OCI-LY7 (cell line): ENCODE measurements at regions not wholly inside any gene's neighbourhood (a gene's known extent, or its start where the extent isn't known, plus 50 kb on each side); places are given as distances from the start of the nearest gene placed in this dataset.

ENCODE experiments used
- BruUV-seq: library from RNA; stranded (reverse); fragments of 400-500 nt; replicated peaks from 2 replicates; lab custom pipeline; 2021; lab: Mats Ljungman, UMichigan
- CTCF ChIA-PET: fragments of 300-600 bp; sonication (Branson Sonifier 250); formaldehyde crosslinking; loops from one replicate; lab custom pipeline; 2022; ENCODE audit warnings: antibody characterized with exemption; ENCODE audit not compliant: unreplicated experiment; lab: Charles Lee
- POLR2A ChIA-PET: fragments of 300-600 bp; sonication (Branson Sonifier 250); formaldehyde crosslinking; loops from one replicate; lab custom pipeline; 2022; ENCODE audit warnings: antibody characterized with exemption; lab: Charles Lee
- DNase-seq: peaks from one replicate; pipeline ENCODE4 v3.0.0-alpha.2; 2015; ENCODE audit warnings: low spot score
- H2AFZ ChIP-seq: fragments of 200-600 bp; sonication (generic), shearing (Covaris generic); 2 replicates; pipeline ENCODE4 v1.6.1; 2014; ENCODE audit warnings: mild to moderate bottlenecking, antibody characterized with exemption, low read length, moderate library complexity
- H3K27ac ChIP-seq: fragments of 200-600 bp; sonication (generic); 2 replicates; pipeline ENCODE4 v1.5.1; 2014; ENCODE audit warnings: mixed run types, low read depth, mild to moderate bottlenecking, moderate library complexity, low read length, inconsistent platforms; ENCODE audit not compliant: poor library complexity, severe bottlenecking
- H3K36me3 ChIP-seq: fragments of 200-600 bp; sonication (generic); 2 replicates; pipeline ENCODE4 v1.6.1; 2014; ENCODE audit warnings: mild to moderate bottlenecking, antibody characterized with exemption, low read length, moderate library complexity, mixed read lengths; ENCODE audit not compliant: insufficient read depth
- H3K4me1 ChIP-seq: fragments of 200-600 bp; sonication (generic); 2 replicates; pipeline ENCODE4 v1.5.1; 2014; ENCODE audit warnings: mild to moderate bottlenecking, low read length; ENCODE audit not compliant: insufficient read depth, poor library complexity, severe bottlenecking
- H3K4me2 ChIP-seq: fragments of 200-600 bp; sonication (generic); 2 replicates; pipeline ENCODE4 v1.6.1; 2014; ENCODE audit warnings: mild to moderate bottlenecking, low read length
- H3K4me3 ChIP-seq: fragments of 200-600 bp; sonication (generic); 2 replicates; pipeline ENCODE4 v1.5.1; 2014; ENCODE audit warnings: mild to moderate bottlenecking, low read depth, low read length; ENCODE audit not compliant: poor library complexity, severe bottlenecking
- H3K79me2 ChIP-seq: fragments of 200-600 bp; sonication (generic); 2 replicates; pipeline ENCODE4 v1.6.1; 2016; ENCODE audit warnings: low read depth, mild to moderate bottlenecking, low read length, moderate library complexity, mixed read lengths; ENCODE audit not compliant: insufficient read depth
- H3K9me2 ChIP-seq: fragments of 200-600 bp; sonication (generic); 2 replicates; pipeline ENCODE4 v1.6.1; 2016; ENCODE audit warnings: mild to moderate bottlenecking, low read length, mixed read lengths; ENCODE audit not compliant: insufficient read depth
- H3K9me3 ChIP-seq: fragments of 200-600 bp; sonication (generic); 2 replicates; pipeline ENCODE4 v1.6.1; 2014; ENCODE audit warnings: mild to moderate bottlenecking, mixed run types, low read length, mixed read lengths
- H4K20me1 ChIP-seq: fragments of 200-600 bp; sonication (generic); 2 replicates; pipeline ENCODE4 v1.6.1; 2014; ENCODE audit warnings: mild to moderate bottlenecking, antibody characterized with exemption, low read length, moderate library complexity, mixed read lengths; ENCODE audit not compliant: insufficient read depth
- CTCF ChIP-seq: fragments of 200-600 bp; sonication (generic); conservative IDR thresholded peaks from 2 replicates; pipeline ENCODE4 v1.5.1; 2014; ENCODE audit warnings: mild to moderate bottlenecking, antibody characterized with exemption, low read length, moderate library complexity, mixed read lengths
- EZH2phosphoT487 ChIP-seq: fragments of 200-600 bp; sonication (generic); IDR thresholded peaks from 2 replicates; pipeline ENCODE4 v1.6.1; 2018; ENCODE audit warnings: low read depth, borderline replicate concordance, mild to moderate bottlenecking, mixed run types, antibody characterized with exemption, low read length, moderate library complexity, mixed read lengths
- intact Hi-C: fragments of 100-400 bp; cut with micrococcal nuclease; formaldehyde crosslinking; loops from one replicate; pipeline ENCODE4 v1.10.0; 2022; ENCODE audit not compliant: unreplicated experiment

- BruUV-seq: no TSS peak
- H3K9me2 ChIP-seq: no peaks in the 10 kb centered on the region
- POLR2A ChIA-PET: interaction anchor here (0.6 to 1.3 kb wide), 3 partner anchors 8 to 78 kb away, joined by 3 to 4 read pairs (median 3); no protein-coding TSS in a partner anchor
- no peak overlapping the region for H3K4me3 ChIP-seq
- no peak overlapping the region for H3K27ac ChIP-seq
- H3K79me2 ChIP-seq: no peaks in the 10 kb centered on the region
- no peaks in the 10 kb centered on the region for H3K9me3 ChIP-seq
- no peak for TF ChIP-seq EZH2phosphoT487
- intact Hi-C loops: no loop called here
- H3K36me3 ChIP-seq: no peaks in the 10 kb centered on the region
- CTCF ChIA-PET: no interaction called here
- no peaks in the 10 kb centered on the region for H4K20me1 ChIP-seq
- no peaks in the 10 kb centered on the region for H3K4me1 ChIP-seq
- no peak overlapping the region for H3K4me2 ChIP-seq
- no peak overlapping the region for H2AFZ ChIP-seq
- no peak for DNase-seq
These were observed 276.4 kb downstream of the CDCA7 start for GRCh38 chr2:173631127-173631460.

- TF ChIP-seq CTCF (no peak), EZH2phosphoT487 (no peak)
- no peak for DNase-seq
- H3K4me2 ChIP-seq: no peak overlapping the region
- no TSS peak for BruUV-seq
- intact Hi-C loops: no loop called here
- H4K20me1 ChIP-seq: no peaks in the 10 kb centered on the region
- no peaks in the 10 kb centered on the region for H3K36me3 ChIP-seq
- H3K4me1 ChIP-seq: no peaks in the 10 kb centered on the region
- no peak overlapping the region for H3K4me3 ChIP-seq
- POLR2A ChIA-PET: interaction anchor here (0.9 kb wide), 2 partner anchors 22 to 1168 kb away, joined by 3 to 4 read pairs; no protein-coding TSS in a partner anchor
- H3K79me2 ChIP-seq: no peaks in the 10 kb centered on the region
- CTCF ChIA-PET: no interaction called here
- no peaks in the 10 kb centered on the region for H3K9me3 ChIP-seq
- H2AFZ ChIP-seq: no peak overlapping the region
- no peaks in the 10 kb centered on the region for H3K9me2 ChIP-seq
- no peak overlapping the region for H3K27ac ChIP-seq
These were observed 289.5 kb downstream of the CDCA7 start for GRCh38 chr2:173644146-173644545.

- Histone ChIP-seq H3K79me2 (no peaks in the 10 kb centered on the region), H3K4me1 (no peaks in the 10 kb centered on the region), H3K4me3 (no peak overlapping the region), H3K36me3 (no peaks in the 10 kb centered on the region), H2AFZ (no peak overlapping the region), H4K20me1 (no peaks in the 10 kb centered on the region), H3K9me3 (no peaks in the 10 kb centered on the region), H3K27ac (no peak overlapping the region), H3K4me2 (no peak overlapping the region), H3K9me2 (no peaks in the 10 kb centered on the region)
- CTCF ChIA-PET: no interaction called here
- TF ChIP-seq CTCF: no peak
- no peak for TF ChIP-seq EZH2phosphoT487
- BruUV-seq: no TSS peak
- POLR2A ChIA-PET: interaction anchor here (0.6 kb wide), 1 partner anchor 473 kb away, joined by 3 read pairs; no protein-coding TSS in a partner anchor
- intact Hi-C loops: no loop called here
- DNase-seq: no peak
These were observed 293.1 kb downstream of the CDCA7 start for GRCh38 chr2:173647681-173648311.
